ENCODE measurements at regions not wholly inside any gene's neighbourhood (a gene's known extent, or its start where the extent isn't known, plus 50 kb on each side); places are given as distances from the start of the nearest gene placed in this dataset.

DNA sequence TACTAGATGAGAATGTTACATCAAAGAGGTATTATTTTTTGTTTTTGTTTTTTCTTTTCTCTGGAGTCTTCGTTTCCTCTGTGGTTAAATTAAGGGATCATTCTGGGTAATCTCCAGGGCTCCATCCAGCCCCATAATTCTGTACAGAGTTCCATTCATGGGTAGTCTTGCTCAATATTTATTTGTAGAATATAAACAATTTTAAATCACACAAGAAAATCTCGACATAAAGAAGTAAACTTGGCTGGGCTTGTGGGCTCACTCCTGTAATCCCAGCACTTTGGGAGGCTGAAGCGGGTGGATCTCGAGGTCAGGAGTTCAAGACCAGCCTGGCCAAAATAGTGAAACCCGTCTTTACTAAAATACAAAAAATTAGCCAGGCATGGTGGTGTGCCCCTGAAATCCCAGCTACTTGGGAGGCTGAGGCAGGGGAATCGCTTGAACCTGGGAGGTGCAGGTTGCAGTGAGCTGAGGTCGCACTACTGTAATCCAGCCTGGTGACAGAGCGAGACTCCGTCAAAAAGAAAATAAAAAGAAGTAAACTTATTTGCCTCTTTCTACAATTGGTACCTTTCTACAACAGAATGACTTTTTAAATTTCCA lies 166.8 kb upstream of the TGFBR2 start:
- TF ChIP-seq, protein P1, sequence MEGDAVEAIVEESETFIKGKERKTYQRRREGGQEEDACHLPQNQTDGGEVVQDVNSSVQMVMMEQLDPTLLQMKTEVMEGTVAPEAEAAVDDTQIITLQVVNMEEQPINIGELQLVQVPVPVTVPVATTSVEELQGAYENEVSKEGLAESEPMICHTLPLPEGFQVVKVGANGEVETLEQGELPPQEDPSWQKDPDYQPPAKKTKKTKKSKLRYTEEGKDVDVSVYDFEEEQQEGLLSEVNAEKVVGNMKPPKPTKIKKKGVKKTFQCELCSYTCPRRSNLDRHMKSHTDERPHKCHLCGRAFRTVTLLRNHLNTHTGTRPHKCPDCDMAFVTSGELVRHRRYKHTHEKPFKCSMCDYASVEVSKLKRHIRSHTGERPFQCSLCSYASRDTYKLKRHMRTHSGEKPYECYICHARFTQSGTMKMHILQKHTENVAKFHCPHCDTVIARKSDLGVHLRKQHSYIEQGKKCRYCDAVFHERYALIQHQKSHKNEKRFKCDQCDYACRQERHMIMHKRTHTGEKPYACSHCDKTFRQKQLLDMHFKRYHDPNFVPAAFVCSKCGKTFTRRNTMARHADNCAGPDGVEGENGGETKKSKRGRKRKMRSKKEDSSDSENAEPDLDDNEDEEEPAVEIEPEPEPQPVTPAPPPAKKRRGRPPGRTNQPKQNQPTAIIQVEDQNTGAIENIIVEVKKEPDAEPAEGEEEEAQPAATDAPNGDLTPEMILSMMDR (IDR thresholded peaks at IDR 0.05; ENCODE audit: control extremely low read depth, extremely low read depth, low read depth, missing control alignments): no peak
- ChIA-PET POLR2A (no interaction called here), CTCF (no interaction called here)
- DNase-seq (ENCODE audit: extremely low spot score): no peak

DNA sequence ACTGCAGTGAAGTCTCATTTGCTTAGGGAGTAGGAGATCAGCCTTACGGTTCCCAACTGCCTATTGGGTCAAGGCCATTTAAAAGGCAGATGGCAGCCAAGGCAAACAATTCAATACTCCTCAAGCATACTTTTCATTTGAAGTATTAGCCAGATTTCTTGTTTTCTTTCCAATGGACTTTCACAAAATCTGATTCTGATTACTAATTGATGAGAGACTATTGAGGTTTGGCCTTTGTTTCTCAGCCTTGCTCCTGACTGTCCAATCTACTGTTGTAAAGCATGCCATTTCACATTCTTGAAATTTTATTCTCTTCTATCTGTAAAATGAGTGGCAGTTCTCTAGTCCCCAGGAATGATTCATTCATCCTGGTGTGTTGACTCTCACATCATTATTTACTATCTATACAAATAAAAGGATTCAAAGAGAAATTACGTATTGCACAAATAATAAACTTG lies 166.2 kb upstream of the TGFBR2 start:
- CTCF ChIA-PET: no interaction called here
- TF ChIP-seq, protein P1 (IDR thresholded peaks at IDR 0.05; ENCODE audit: control extremely low read depth, extremely low read depth, low read depth, missing control alignments): no peak
- POLR2A ChIA-PET: no interaction called here
- no peak for DNase-seq (ENCODE audit: extremely low spot score)

DNA sequence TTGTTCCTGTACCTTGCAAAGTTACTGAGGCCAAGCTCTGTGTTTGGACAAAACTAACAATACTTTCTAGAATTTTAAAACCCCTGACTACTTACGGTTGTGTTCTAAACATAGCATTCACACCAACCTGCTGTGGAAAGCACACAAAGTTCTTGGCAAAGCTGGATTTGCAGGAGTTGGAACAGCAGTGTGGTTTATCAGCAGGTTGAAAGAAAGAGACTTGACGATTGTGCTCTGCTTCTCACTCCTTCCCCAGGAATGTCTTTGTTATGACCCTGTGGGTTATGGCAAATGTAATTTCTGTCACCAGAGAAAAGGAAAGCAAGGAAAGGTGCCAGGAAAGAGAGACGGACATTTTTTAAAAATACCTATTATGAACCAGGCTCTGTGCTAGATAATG lies 165.5 kb upstream of the TGFBR2 start:
- no peak for DNase-seq (ENCODE audit: extremely low spot score)
- CTCF ChIA-PET: no interaction called here
- POLR2A ChIA-PET: no interaction called here
- TF ChIP-seq, protein P1 (IDR thresholded peaks at IDR 0.05; ENCODE audit: control extremely low read depth, extremely low read depth, low read depth, missing control alignments): no peak

DNA sequence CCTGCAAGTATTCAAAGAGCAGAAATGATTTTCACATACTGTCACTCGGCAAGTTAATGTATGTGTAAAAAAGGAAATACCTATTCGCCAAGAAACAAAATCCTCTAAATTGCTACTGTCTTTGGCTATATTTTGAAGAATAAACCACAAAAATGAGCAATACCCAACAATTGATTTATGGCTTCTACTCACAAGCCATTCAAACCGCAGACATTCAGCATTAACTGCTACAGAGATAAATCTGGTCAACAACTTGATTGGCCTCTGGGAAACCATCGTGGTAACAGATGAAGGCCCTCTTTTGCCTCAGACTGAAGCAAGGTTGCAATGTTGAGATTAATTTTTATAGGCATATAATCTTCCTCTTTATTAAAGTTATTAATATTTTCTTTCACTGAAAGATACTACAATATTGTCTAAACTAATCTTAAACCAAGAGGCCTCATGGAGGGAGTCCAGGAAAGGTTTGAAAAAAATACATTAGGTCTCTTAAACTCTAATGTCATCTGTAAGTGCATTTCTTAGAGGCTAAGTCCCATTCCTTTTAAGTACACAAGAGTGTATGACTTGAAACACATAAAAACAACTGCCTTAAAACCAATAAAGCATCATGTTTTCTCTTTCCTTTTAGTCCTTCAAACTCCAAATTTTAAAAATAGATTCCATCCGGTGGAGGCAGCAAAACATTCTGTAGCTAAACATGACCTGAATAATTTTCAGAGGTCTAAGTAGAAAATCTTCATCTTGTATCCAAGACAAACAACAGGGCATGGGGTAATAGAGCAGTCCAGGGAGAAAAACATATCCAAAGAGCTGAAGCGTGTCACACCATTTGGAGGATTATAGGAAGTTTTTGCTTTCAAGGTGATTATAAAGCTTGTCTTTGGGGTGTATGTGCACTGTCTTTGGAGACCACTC lies 162.4 kb upstream of the TGFBR2 start:
- TF ChIP-seq, protein P1 (IDR thresholded peaks at IDR 0.05; ENCODE audit: control extremely low read depth, extremely low read depth, low read depth, missing control alignments): no peak
- DNase-seq (ENCODE audit: extremely low spot score): no peak
- POLR2A ChIA-PET: no interaction called here
- CTCF ChIA-PET: interaction anchor here (1.4 kb wide), 1 partner anchor 12 kb away, joined by 4 read pairs; no protein-coding TSS in a partner anchor

- CTCF ChIA-PET: interaction anchor here (1.1 to 2.8 kb wide), 3 partner anchors 9 to 18 kb away, joined by 3 to 6 read pairs (median 3); no protein-coding TSS in a partner anchor
- TF ChIP-seq, protein P1 (IDR thresholded peaks at IDR 0.05; ENCODE audit: control extremely low read depth, extremely low read depth, low read depth, missing control alignments): no peak
- no peak for DNase-seq (ENCODE audit: extremely low spot score)
- POLR2A ChIA-PET: no interaction called here
Measured at GRCh38 chr3:30448450-30449289, 157.7 kb upstream of the TGFBR2 start.

- TF ChIP-seq, protein P1 (IDR thresholded peaks at IDR 0.05; ENCODE audit: control extremely low read depth, extremely low read depth, low read depth, missing control alignments): no peak
- POLR2A ChIA-PET: no interaction called here
- DNase-seq (ENCODE audit: extremely low spot score): no peak
- CTCF ChIA-PET: no interaction called here
Measured at GRCh38 chr3:30449290-30449632, 157.1 kb upstream of the TGFBR2 start.

All from GM10248 (cell line).